Transverse colon (tissue), 4 donors: ENCODE measurements at regions not wholly inside any gene's neighbourhood (a gene's known extent, or its start where the extent isn't known, plus 50 kb on each side); places are given as distances from the start of the nearest gene placed in this dataset.

ENCODE experiments used
- CTCF ChIP-seq, 5 experiments: fragments of 200-600 bp in 3 of 5; fragments of 450-650 bp in 2 of 5; sonication (generic) in 3 of 5; IDR thresholded peaks; 1 replicate in 2 of 5; 2 replicates in 3 of 5; pipeline ENCODE4 v1.5.1; 2016 to 2017; ENCODE audit warnings: antibody characterized with exemption in 5 of 5, inconsistent platforms in 3 of 5, mild to moderate bottlenecking in 2 of 5, moderate library complexity in 1 of 5
- POLR2A ChIP-seq: fragments of 450-650 bp; IDR thresholded peaks from one replicate; pipeline ENCODE4 v1.6.1; 2016; ENCODE audit warnings: antibody characterized with exemption, mild to moderate bottlenecking, moderate library complexity
- POLR2AphosphoS5 ChIP-seq, 3 donors: sonication (generic); formaldehyde crosslinking; IDR thresholded peaks; one replicate each; pipeline ENCODE4 v1.6.1; 2016; ENCODE audit warnings: antibody characterized with exemption in 3 of 3

- TF ChIP-seq POLR2A (no peak), CTCF (IDR thresholded peaks at IDR 0.05) (no peak), POLR2AphosphoS5 (IDR thresholded peaks at IDR 0.05) (no peak)
These were observed 187.1 kb downstream of the SUCLG1 start for GRCh38 chr2:84271977-84272376.
